NCI-H526 treated with DMSO at 0.1 percent for 48 hours (cell line): ENCODE measurements at regions not wholly inside any gene's neighbourhood (a gene's known extent, or its start where the extent isn't known, plus 50 kb on each side); places are given as distances from the start of the nearest gene placed in this dataset.

Source experiments
- DNase-seq: peaks from one replicate; lab custom pipeline; 2025; lab: John Stamatoyannopoulos, UW

- no peak for DNase-seq
Observed at GRCh38 chr2:83786140-83786539, 672.9 kb downstream of the SUCLG1 start.

GRCh38 chr2:83784947-83785346, 674.1 kb downstream of the SUCLG1 start:
- no peak for DNase-seq

DNA sequence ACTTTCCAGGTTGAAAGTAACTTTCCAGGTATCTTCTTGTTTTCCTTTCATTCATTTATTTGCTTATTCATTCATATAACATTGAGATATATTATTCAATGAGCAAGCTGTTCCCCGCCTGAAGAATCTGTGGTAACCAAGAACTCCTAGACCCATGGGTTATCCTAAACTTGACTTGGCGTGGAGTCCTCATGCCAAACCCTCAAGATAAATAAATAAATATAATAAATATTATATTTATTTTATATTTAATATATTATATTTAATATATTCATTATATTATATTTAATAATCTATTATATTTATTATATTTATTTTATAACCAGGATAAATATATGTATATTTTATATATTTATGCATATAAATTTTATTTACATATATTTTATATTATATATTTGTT, 674.8 kb downstream of the SUCLG1 start:
- DNase-seq: no peak

DNA sequence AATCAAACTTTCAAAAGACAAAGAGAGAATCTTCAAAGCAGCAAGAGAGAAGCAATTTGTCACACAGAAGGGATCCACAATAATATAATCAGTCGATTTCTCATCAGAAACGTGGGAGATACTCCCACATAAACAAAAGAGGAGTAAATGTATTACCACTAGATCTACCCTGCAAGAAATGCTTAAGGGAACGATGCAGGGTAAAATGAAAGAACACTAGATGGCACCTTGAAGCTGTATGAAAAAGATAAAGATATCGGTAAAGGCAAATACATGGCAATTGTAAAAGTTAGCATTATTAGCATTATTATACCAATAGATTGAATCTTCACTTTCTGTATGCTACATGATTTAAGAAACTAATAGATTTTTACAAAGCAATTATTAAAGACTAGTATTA, 677.0 kb downstream of the SUCLG1 start:
- DNase-seq: no peak

- no peak for DNase-seq
Observed at GRCh38 chr2:83764447-83765005, 694.6 kb downstream of the SUCLG1 start.

GRCh38 chr2:83757329-83757728, 701.8 kb downstream of the SUCLG1 start:
- DNase-seq: no peak

DNA sequence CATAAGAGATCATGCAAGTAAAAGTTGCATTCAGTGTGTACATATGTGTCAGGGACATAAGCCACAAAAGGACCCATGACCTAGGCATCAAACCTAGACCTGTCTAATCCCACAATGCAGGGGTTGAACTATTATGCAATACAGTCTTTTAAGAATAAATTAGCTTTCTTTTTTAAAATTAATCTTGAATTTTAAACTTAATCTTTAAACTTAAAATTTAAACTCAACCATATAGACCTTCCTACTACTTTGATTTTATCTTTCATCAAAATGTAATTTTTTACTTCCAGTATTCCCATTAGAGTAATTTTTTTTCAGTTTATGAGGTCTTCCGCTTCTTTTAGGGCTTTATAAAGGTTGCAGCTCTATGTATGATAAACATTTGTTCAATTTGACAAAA, 702.9 kb downstream of the SUCLG1 start:
- DNase-seq: no peak

DNA sequence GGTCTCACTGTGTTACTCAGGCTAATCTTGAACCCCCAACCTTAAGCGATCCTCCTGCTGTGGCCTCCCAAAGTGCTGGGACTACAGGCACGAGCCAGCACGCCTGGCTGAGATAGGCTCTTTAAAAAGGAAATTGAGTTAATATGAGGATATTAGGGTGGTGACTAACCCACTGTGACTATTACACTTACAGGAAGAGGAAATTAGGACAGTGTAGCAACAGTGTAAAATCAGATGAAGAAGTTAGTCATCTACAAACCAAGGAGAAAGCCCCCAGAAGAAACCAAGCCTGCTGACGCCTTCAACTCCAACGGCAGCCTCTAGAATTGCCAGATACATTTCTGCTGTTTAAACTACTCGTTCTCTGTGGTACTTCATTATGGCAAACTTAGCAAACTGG, 711.9 kb downstream of the SUCLG1 start:
- no peak for DNase-seq

DNA sequence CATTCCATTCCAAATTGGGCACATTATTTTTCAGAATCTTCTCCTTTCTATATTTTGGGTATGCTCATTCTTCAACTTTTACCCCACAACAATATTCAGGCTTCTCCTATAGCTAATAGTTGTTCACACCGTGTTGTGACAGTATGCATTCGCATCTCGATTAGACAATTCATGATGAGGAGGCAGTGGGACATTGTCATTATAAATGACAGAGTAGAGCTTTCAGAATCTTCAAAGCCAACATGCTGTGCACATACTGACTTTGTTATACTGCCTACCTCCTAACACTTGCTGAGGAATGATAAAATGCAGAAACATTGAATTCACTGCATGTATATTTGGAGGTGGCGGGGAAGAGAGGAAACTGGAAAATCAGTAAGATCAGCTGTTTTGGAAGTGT, 714.2 kb downstream of the SUCLG1 start:
- no peak for DNase-seq

GRCh38 chr2:83742117-83742782, 716.8 kb downstream of the SUCLG1 start:
- DNase-seq: no peak

DNA sequence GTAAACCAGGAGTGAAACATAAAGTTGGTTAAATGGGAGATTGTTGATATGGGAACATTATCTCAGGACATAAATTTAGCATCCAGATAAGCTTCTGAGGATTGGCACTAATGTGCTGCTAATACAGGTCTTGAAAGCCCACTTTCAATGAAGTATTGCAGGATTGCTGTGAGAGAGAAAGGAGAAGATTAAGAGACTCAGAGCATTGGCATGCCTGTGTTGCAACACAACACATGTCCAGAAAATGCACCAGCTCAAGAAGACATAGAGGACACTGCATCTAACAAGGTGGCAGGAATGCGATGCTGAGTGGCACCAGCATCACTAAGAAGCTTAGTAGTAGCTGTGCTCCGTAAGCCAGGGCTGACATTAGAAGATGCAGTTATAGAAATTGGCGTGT, 728.9 kb downstream of the SUCLG1 start:
- no peak for DNase-seq

GRCh38 chr2:83725735-83726134, 733.3 kb downstream of the SUCLG1 start:
- no peak for DNase-seq

- DNase-seq: no peak
Observed at GRCh38 chr2:83705146-83705545, 753.9 kb downstream of the SUCLG1 start.

DNA sequence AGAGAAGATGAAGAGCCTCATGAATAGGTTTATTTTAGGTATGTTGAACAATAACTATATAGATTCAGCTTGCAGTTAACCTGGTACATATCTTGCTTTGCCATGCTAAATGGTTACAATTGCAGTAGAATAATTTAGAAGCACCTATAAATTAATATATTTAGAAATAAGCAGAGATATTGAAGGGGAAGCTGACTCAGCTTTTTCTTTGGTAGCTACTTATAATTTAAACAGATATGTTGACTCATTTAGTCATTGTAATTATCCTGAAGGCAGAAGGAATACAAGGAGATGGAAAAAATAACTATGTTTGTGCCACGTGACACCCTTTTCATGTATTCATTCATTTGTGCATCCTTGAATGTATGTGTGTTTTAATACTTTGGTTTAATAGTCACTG, 755.5 kb downstream of the SUCLG1 start:
- DNase-seq: no peak

DNA sequence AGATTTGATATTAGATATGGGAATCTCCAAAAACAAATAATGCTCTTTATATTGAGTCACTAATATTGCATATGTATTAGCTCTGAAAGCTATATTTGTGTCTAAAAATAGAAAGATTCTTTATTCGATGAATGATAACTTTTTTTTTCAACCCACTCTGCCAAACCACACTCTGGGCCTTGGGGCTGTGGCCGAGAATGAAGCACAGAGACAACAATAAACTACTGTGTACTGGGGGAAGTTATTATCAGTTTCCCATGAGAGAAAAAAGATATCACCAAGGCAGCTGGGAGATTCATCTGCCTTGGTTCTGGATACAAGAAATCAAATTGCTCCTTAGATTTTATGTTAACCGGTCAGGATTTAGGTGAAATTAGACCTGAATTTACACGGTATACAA, 762.2 kb downstream of the SUCLG1 start:
- no peak for DNase-seq

DNA sequence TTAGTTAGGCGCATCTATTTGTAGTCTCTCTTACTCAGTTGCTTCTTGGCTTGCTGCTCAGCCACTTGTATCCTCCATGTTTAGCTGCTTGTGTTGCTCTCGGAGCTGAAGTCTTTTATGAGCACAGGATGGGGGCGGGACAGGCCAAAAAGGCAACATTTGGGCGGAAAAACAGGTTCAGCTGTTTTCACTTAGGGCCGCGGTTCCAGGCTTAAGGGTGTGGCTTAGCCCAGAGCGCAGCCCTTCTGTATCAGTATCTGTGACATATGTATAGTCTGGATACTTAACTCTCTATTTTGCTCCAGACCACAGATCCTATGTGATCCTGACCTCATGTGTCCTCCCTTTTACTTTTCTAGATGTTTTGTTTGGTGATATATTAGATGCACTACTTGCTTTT, 763.5 kb downstream of the SUCLG1 start:
- DNase-seq: no peak

GRCh38 chr2:83695037-83695436, 764.0 kb downstream of the SUCLG1 start:
- no peak for DNase-seq

GRCh38 chr2:83689402-83689801, 769.7 kb downstream of the SUCLG1 start:
- DNase-seq: no peak

GRCh38 chr2:83686863-83687262, 772.2 kb downstream of the SUCLG1 start:
- no peak for DNase-seq

GRCh38 chr2:83674050-83674449, 785.0 kb downstream of the SUCLG1 start:
- no peak for DNase-seq

DNA sequence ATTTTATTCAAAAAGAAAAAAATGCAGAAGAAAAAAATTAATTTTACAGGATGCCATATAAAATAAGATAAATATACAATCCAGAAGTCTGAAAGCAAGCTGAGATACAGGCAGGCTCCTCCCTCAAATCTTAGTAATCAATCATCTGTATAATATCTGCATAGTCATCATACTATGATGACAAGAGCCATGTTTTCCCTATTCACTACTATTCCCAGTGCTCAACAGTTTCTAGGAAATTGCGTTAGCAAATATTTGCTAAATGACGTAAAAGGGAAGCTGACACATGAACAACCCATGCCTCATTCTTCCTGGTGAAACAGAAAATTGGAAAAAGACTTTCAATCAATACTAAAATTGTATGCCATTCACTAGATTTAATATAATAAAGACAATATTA, 793.2 kb downstream of the SUCLG1 start:
- no peak for DNase-seq

DNA sequence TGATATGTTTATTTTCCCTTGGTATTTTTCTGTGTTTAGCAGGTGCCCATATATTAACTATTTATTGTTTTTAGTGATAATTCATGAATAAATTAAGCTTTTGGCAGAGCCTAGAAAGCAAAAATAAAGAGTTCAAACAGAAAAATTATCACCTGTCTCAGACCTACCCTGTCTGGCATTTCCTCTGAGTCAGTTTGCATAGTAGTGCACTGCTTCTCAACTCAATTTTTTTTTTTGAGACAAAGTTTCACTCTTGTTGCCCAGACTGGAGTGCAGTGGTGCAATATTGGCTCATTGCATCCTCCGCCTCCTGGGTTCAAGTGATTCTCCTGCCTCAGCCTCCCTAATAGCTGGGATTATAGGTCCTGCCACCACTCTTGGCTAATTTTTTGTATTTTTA, 793.9 kb downstream of the SUCLG1 start:
- DNase-seq: no peak

DNA sequence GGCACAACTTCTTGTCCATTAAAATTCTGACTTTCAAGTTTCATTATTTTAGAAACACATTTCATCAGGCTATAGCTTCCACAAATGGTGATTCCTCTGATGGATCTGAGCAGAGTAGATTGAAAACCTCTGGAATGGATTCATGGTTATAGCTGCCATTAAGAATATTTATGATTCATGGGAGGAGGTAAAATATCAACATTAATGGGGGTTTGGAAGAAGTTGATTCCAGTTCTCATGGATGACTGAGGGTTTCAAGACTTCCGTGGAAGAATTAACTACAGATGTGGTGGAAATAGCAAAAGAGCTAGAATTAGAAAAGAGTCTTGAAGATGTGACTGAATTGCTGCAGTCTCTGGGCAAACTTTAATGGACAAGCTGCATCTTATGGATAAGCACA, 797.4 kb downstream of the SUCLG1 start:
- DNase-seq: no peak

DNA sequence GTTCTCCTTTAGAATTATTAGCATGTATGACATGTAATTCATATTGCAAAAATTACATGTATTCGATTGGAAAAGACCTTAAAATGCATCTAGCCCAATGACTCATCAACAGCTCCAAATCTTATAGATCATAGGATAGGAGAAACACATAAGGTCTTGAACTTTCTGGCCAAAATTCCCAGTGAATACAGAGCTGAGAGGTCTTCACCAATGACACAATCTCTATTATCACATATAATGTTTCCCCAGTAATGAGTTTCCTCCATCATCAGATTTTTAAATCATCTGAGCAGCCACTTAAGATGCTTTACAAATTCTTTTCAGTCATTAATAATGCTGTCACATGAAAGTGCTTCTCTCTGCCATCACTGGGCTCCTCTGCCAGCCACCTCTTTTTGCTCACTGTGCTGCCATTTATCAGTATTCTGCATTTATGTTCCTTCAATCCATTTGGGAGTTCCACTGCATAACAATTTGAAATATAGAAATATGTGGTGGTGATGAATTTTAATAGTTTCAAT, 804.9 kb downstream of the SUCLG1 start:
- DNase-seq: no peak
